ENCODE measurements at regions not wholly inside any gene's neighbourhood (a gene's known extent, or its start where the extent isn't known, plus 50 kb on each side); places are given as distances from the start of the nearest gene placed in this dataset.

- ChIA-PET POLR2A (no interaction called here), CTCF (no interaction called here)
- no peak for TF ChIP-seq CTCF (IDR thresholded peaks at IDR 0.05; ENCODE audit: insufficient read depth in 1 of 2, low read depth in 1 of 2, low read length in 1 of 2, severe bottlenecking in 1 of 2, unreplicated experiment in 1 of 2)
- H3K4me3 Mint-ChIP-seq (ENCODE audit: unreplicated experiment): no peak overlapping the region
- H3K9me3 Mint-ChIP-seq (ENCODE audit: unreplicated experiment): no peaks in the 10 kb centered on the region
- H3K27ac Mint-ChIP-seq (ENCODE audit: unreplicated experiment): no peak overlapping the region
- no peaks in the 10 kb centered on the region for H3K4me1 Mint-ChIP-seq (ENCODE audit: low read depth, unreplicated experiment)
- H3K4me1 ChIP-seq: no peaks in the 10 kb centered on the region
- DNase-seq: no peak
- no peaks in the 10 kb centered on the region for H3K36me3 ChIP-seq (ENCODE audit: control insufficient read depth, insufficient read depth, low read length)
- no peak overlapping the region for H3K4me3 ChIP-seq (ENCODE audit: low read depth, low read length)
- no peaks in the 10 kb centered on the region for H3K27me3 ChIP-seq (replicated peaks; ENCODE audit: control insufficient read depth, insufficient read depth, low read length)
- H3K9me3 ChIP-seq: no peaks in the 10 kb centered on the region
- H3K36me3 Mint-ChIP-seq (ENCODE audit: insufficient read depth, unreplicated experiment): no peaks in the 10 kb centered on the region
- H3K27me3 Mint-ChIP-seq (ENCODE audit: insufficient read depth, unreplicated experiment): peaks cover 3% of the 10 kb centered on the region
- intact Hi-C loops (cut with micrococcal nuclease; ENCODE audit: unreplicated experiment): no loop called here
- BruUV-seq (replicated peaks): no TSS peak
Measured at GRCh38 chr1:88453295-88453694, 230.8 kb upstream of the PKN2 start.

GRCh38 chr1:88454781-88455180 is 229.3 kb upstream of the PKN2 start:
- no peaks in the 10 kb centered on the region for H3K4me1 ChIP-seq
- no peaks in the 10 kb centered on the region for H3K27me3 ChIP-seq (replicated peaks; ENCODE audit: control insufficient read depth, insufficient read depth, low read length)
- intact Hi-C loops (cut with micrococcal nuclease; ENCODE audit: unreplicated experiment): no loop called here
- H3K9me3 ChIP-seq: no peaks in the 10 kb centered on the region
- DNase-seq: no peak
- Mint-ChIP-seq H3K4me1 (ENCODE audit: low read depth, unreplicated experiment) (no peaks in the 10 kb centered on the region), H3K36me3 (ENCODE audit: insufficient read depth, unreplicated experiment) (no peaks in the 10 kb centered on the region), H3K9me3 (ENCODE audit: unreplicated experiment) (no peaks in the 10 kb centered on the region), H3K27ac (ENCODE audit: unreplicated experiment) (no peak overlapping the region), H3K27me3 (ENCODE audit: insufficient read depth, unreplicated experiment) (peaks cover 6% of the 10 kb centered on the region), H3K4me3 (ENCODE audit: unreplicated experiment) (no peak overlapping the region)
- H3K4me3 ChIP-seq (ENCODE audit: low read depth, low read length): no peak overlapping the region
- ChIA-PET CTCF (no interaction called here), POLR2A (no interaction called here)
- no peak for TF ChIP-seq CTCF (IDR thresholded peaks at IDR 0.05; ENCODE audit: insufficient read depth in 1 of 2, low read depth in 1 of 2, low read length in 1 of 2, severe bottlenecking in 1 of 2, unreplicated experiment in 1 of 2)
- no TSS peak for BruUV-seq (replicated peaks)
- no peaks in the 10 kb centered on the region for H3K36me3 ChIP-seq (ENCODE audit: control insufficient read depth, insufficient read depth, low read length)

GRCh38 chr1:88455621-88456256 is 228.3 kb upstream of the PKN2 start:
- H3K27ac Mint-ChIP-seq (ENCODE audit: unreplicated experiment): no peak overlapping the region
- POLR2A ChIA-PET: no interaction called here

More at GRCh38 chr1:88455621-88456256, 228.3 kb upstream of the PKN2 start:
- no peaks in the 10 kb centered on the region for H3K4me1 ChIP-seq
- H3K27me3 ChIP-seq (replicated peaks; ENCODE audit: control insufficient read depth, insufficient read depth, low read length): no peaks in the 10 kb centered on the region
- Mint-ChIP-seq H3K27me3 (ENCODE audit: insufficient read depth, unreplicated experiment) (peaks cover 8% of the 10 kb centered on the region), H3K9me3 (ENCODE audit: unreplicated experiment) (no peaks in the 10 kb centered on the region), H3K4me1 (ENCODE audit: low read depth, unreplicated experiment) (no peaks in the 10 kb centered on the region), H3K36me3 (ENCODE audit: insufficient read depth, unreplicated experiment) (no peaks in the 10 kb centered on the region), H3K4me3 (ENCODE audit: unreplicated experiment) (no peak overlapping the region)
- no peak for DNase-seq
- no peaks in the 10 kb centered on the region for H3K9me3 ChIP-seq
- intact Hi-C loops (cut with micrococcal nuclease; ENCODE audit: unreplicated experiment): no loop called here
- no TSS peak for BruUV-seq (replicated peaks)
- TF ChIP-seq CTCF (IDR thresholded peaks at IDR 0.05; ENCODE audit: insufficient read depth in 1 of 2, low read depth in 1 of 2, low read length in 1 of 2, severe bottlenecking in 1 of 2, unreplicated experiment in 1 of 2): no peak
- H3K4me3 ChIP-seq (ENCODE audit: low read depth, low read length): no peak overlapping the region
- H3K36me3 ChIP-seq (ENCODE audit: control insufficient read depth, insufficient read depth, low read length): no peaks in the 10 kb centered on the region
- CTCF ChIA-PET: no interaction called here

Data from Caco-2 (cell line).